ENCODE measurements at regions not wholly inside any gene's neighbourhood (a gene's known extent, or its start where the extent isn't known, plus 50 kb on each side); places are given as distances from the start of the nearest gene placed in this dataset.
A peak's percentile ranks its signal among the peaks of the same experiment; 100 is the strongest.

- no peak for TF ChIP-seq ZNF462 (CRISPR knock-in tag; IDR thresholded peaks at IDR 0.05)
- no peak for TF ChIP-seq CREB1 (CRISPR knock-in tag; IDR thresholded peaks at IDR 0.05; ENCODE audit: low read depth)
Measured at GRCh38 chr3:30526031-30526430, 80.4 kb upstream of the TGFBR2 start (continued).

GRCh38 chr3:30527186-30527585, 79.2 kb upstream of the TGFBR2 start:
- Histone ChIP-seq H3K4me2 (no peak overlapping the region), H3K79me2 (replicated peaks; ENCODE audit: insufficient read depth) (no peaks in the 10 kb centered on the region), H3K4me3 (no peak overlapping the region), H3F3A (replicated peaks; ENCODE audit: low read depth) (no peaks in the 10 kb centered on the region), H4K20me1 (replicated peaks; ENCODE audit: insufficient read depth) (no peaks in the 10 kb centered on the region), H3K27me3 (ENCODE audit: insufficient read depth) (no peaks in the 10 kb centered on the region), H2AFZ (peak overlapping the region; percentile 63; the same call in 1 of the 2 replicates), H3K36me3 (ENCODE audit: insufficient read depth) (no peaks in the 10 kb centered on the region), H3K4me1 (ENCODE audit: insufficient read depth) (no peaks in the 10 kb centered on the region; the same call in 1 of the 2 replicates), H3K9me2 (ENCODE audit: insufficient read depth) (no peaks in the 10 kb centered on the region; the same call in 1 of the 2 replicates), H3K27ac (ENCODE audit: low read depth) (no peak overlapping the region)
- TF ChIP-seq EZH2phosphoT487 (IDR thresholded peaks at IDR 0.05; ENCODE audit: unreplicated experiment) = no peak
- no peak for TF ChIP-seq STAT1 (IDR thresholded peaks at IDR 0.05; ENCODE audit: unreplicated experiment)
- no peak for TF ChIP-seq POLR2AphosphoS5 (IDR thresholded peaks at IDR 0.05; ENCODE audit: low read depth)
- TF ChIP-seq CREB1 (CRISPR knock-in tag; IDR thresholded peaks at IDR 0.05; ENCODE audit: low read depth) = no peak
- TF ChIP-seq EZH2 (IDR thresholded peaks at IDR 0.05; ENCODE audit: low read depth, unreplicated experiment) = no peak
- Mint-ChIP-seq H3K4me1 (peaks cover 4% of the 10 kb centered on the region; the same call in 2 of the 3 replicates), H3K27ac (no peak overlapping the region), H3K4me3 (no peak overlapping the region), H3K36me3 (ENCODE audit: low read depth) (no peaks in the 10 kb centered on the region), H3K27me3 (ENCODE audit: insufficient read depth, low read depth, poor library complexity) (no peaks in the 10 kb centered on the region), H3K9me3 (no peaks in the 10 kb centered on the region; the same call in 2 of the 3 replicates)
- DNase-seq (ENCODE audit: low spot score) (no peak), ATAC-seq (no peak)

All from GM23338 (cell line).